Loucy (cell line): ENCODE measurements at regions not wholly inside any gene's neighbourhood (a gene's known extent, or its start where the extent isn't known, plus 50 kb on each side); places are given as distances from the start of the nearest gene placed in this dataset.

ENCODE experiments used
- H2AFZ ChIP-seq: fragments of 200-600 bp; sonication (generic); 2 replicates; pipeline ENCODE4 v1.6.0; 2016; ENCODE audit warnings: antibody characterized with exemption, mild to moderate bottlenecking, low read length, moderate library complexity
- H3F3A ChIP-seq: fragments of 200-600 bp; 2 replicates; pipeline ENCODE4 v1.6.0; 2016; ENCODE audit warnings: antibody characterized with exemption, low read depth, mild to moderate bottlenecking
- H3K27me3 ChIP-seq: fragments of 200-600 bp; sonication (generic); 2 replicates; pipeline ENCODE4 v1.6.1; 2014; ENCODE audit warnings: low read length, mild to moderate bottlenecking; ENCODE audit not compliant: insufficient read depth, poor library complexity, severe bottlenecking
- H3K36me3 ChIP-seq: fragments of 200-600 bp; sonication (generic); 2 replicates; pipeline ENCODE4 v1.6.1; 2016; ENCODE audit warnings: low read length; ENCODE audit not compliant: insufficient read depth
- H3K4me1 ChIP-seq: fragments of 200-600 bp; sonication (generic); 2 replicates; pipeline ENCODE4 v1.5.1; 2014; ENCODE audit warnings: low read length, mild to moderate bottlenecking; ENCODE audit not compliant: insufficient read depth, poor library complexity, severe bottlenecking
- H3K4me2 ChIP-seq: fragments of 200-600 bp; sonication (generic); 2 replicates; pipeline ENCODE4 v1.6.0; 2014; ENCODE audit warnings: antibody characterized with exemption, low read length, low read depth, mild to moderate bottlenecking; ENCODE audit not compliant: poor library complexity, severe bottlenecking
- H3K4me3 ChIP-seq: fragments of 200-600 bp; sonication (generic); 2 replicates; pipeline ENCODE4 v1.5.1; 2014; ENCODE audit warnings: low read length, mild to moderate bottlenecking, mixed read lengths; ENCODE audit not compliant: poor library complexity, severe bottlenecking
- H3K79me2 ChIP-seq: fragments of 200-600 bp; sonication (generic); 2 replicates; pipeline ENCODE4 v1.6.1; 2014; ENCODE audit warnings: low read length; ENCODE audit not compliant: insufficient read depth
- H3K9ac ChIP-seq: fragments of 200-600 bp; sonication (generic); 2 replicates; pipeline ENCODE4 v1.6.0; 2014; ENCODE audit warnings: mild to moderate bottlenecking, low read depth, low read length, moderate library complexity; ENCODE audit not compliant: poor library complexity, severe bottlenecking
- H3K9me2 ChIP-seq: fragments of 200-600 bp; sonication (generic); replicated peaks from 2 replicates; pipeline ENCODE4 v1.6.1; 2016; ENCODE audit warnings: low read depth, low read length, mixed read lengths
- H3K9me3 ChIP-seq: fragments of 200-600 bp; sonication (generic); 2 replicates; pipeline ENCODE4 v1.6.1; 2014; ENCODE audit warnings: mild to moderate bottlenecking, antibody characterized with exemption, low read length, low read depth; ENCODE audit not compliant: insufficient read depth
- H4K20me1 ChIP-seq: fragments of 200-600 bp; sonication (generic); 2 replicates; pipeline ENCODE4 v1.6.0; 2014; ENCODE audit warnings: antibody characterized with exemption, low read length, mild to moderate bottlenecking; ENCODE audit not compliant: insufficient read depth, poor library complexity, severe bottlenecking
- CTCF ChIP-seq: fragments of 200-600 bp; sonication (generic); conservative IDR thresholded peaks from 2 replicates; pipeline ENCODE4 v1.5.1; 2014; ENCODE audit warnings: mild to moderate bottlenecking, antibody characterized with exemption, low read length
- EZH2phosphoT487 ChIP-seq: fragments of 200-600 bp; IDR thresholded peaks from 2 replicates; pipeline ENCODE4 v1.6.1; 2018; ENCODE audit warnings: antibody characterized with exemption, mild to moderate bottlenecking, moderate library complexity, borderline replicate concordance

- Histone ChIP-seq H3K4me2 (no peak overlapping the region), H3K79me2 (no peaks in the 10 kb centered on the region), H3K27me3 (no peaks in the 10 kb centered on the region), H3K36me3 (no peaks in the 10 kb centered on the region), H3F3A (no peaks in the 10 kb centered on the region), H3K9me2 (no peaks in the 10 kb centered on the region), H3K9ac (no peak overlapping the region), H3K9me3 (no peaks in the 10 kb centered on the region), H3K4me1 (no peaks in the 10 kb centered on the region), H3K4me3 (no peak overlapping the region), H4K20me1 (no peaks in the 10 kb centered on the region), H2AFZ (no peak overlapping the region)
- no peak for TF ChIP-seq CTCF
- no peak for TF ChIP-seq EZH2phosphoT487
Observed at GRCh38 chr3:176574786-176575185, 622.5 kb downstream of the TBL1XR1 start.

GRCh38 chr3:176571926-176572325 lies 625.4 kb downstream of the TBL1XR1 start:
- no peaks in the 10 kb centered on the region for H3K9me2 ChIP-seq
- TF ChIP-seq CTCF (no peak), EZH2phosphoT487 (no peak)
- H2AFZ ChIP-seq: no peak overlapping the region
- no peaks in the 10 kb centered on the region for H3K4me1 ChIP-seq
- H3K4me2 ChIP-seq: no peak overlapping the region
- no peaks in the 10 kb centered on the region for H4K20me1 ChIP-seq
- no peaks in the 10 kb centered on the region for H3K36me3 ChIP-seq
- no peak overlapping the region for H3K9ac ChIP-seq
- H3F3A ChIP-seq: no peaks in the 10 kb centered on the region
- H3K27me3 ChIP-seq: no peaks in the 10 kb centered on the region
- no peaks in the 10 kb centered on the region for H3K9me3 ChIP-seq
- H3K4me3 ChIP-seq: no peak overlapping the region
- H3K79me2 ChIP-seq: no peaks in the 10 kb centered on the region

GRCh38 chr3:176570992-176571391 lies 626.3 kb downstream of the TBL1XR1 start:
- H3K27me3 ChIP-seq: no peaks in the 10 kb centered on the region
- H2AFZ ChIP-seq: no peak overlapping the region
- no peaks in the 10 kb centered on the region for H3K4me1 ChIP-seq
- H3F3A ChIP-seq: no peaks in the 10 kb centered on the region
- H3K4me2 ChIP-seq: no peak overlapping the region
- H3K9ac ChIP-seq: no peak overlapping the region
- no peaks in the 10 kb centered on the region for H4K20me1 ChIP-seq
- TF ChIP-seq CTCF (no peak), EZH2phosphoT487 (no peak)
- H3K79me2 ChIP-seq: no peaks in the 10 kb centered on the region
- H3K9me2 ChIP-seq: no peaks in the 10 kb centered on the region
- H3K9me3 ChIP-seq: no peaks in the 10 kb centered on the region
- no peaks in the 10 kb centered on the region for H3K36me3 ChIP-seq
- H3K4me3 ChIP-seq: no peak overlapping the region
